ENCODE measurements at regions not wholly inside any gene's neighbourhood (a gene's known extent, or its start where the extent isn't known, plus 50 kb on each side); places are given as distances from the start of the nearest gene placed in this dataset.

DNA sequence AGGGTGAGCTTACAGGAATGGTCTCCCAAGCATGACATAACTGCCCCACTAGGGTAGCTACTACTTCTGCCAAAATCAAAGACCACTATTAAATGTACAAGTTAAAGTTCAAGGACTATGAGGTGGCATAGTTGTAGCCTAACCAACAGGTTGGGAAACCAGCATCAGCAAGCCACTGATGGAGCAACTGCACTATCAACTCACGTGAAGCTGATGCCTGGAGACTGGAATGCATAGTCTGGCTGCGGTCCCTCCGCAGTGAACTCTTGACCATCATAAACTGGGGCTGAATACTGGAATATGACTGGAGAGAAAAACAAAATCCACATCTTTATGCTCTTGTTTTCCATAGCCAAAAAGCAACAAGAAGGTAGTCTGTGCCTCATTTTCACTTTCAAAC is 541.4 kb downstream of the DNAJB9 start:
- Histone ChIP-seq H3K4me3 (ENCODE audit: low read length) (no peak overlapping the region), H3K27me3 (ENCODE audit: control insufficient read depth, insufficient read depth, low read length) (no peaks in the 10 kb centered on the region), H3K4me1 (ENCODE audit: control insufficient read depth, insufficient read depth, low read length) (no peaks in the 10 kb centered on the region), H3K9me3 (ENCODE audit: control insufficient read depth, low read depth, low read length) (no peaks in the 10 kb centered on the region), H3K27ac (ENCODE audit: low read length) (no peak overlapping the region), H3K36me3 (ENCODE audit: control insufficient read depth, insufficient read depth, low read length) (no peaks in the 10 kb centered on the region)
- no CpG with 5 or more reads among the region's 3 CpGs for WGBS (ENCODE audit: insufficient coverage, low lambda C conversion rate)
- no peak for DNase-seq

GRCh38 chr7:109121599-109122300 is 552.1 kb downstream of the DNAJB9 start:
- Histone ChIP-seq H3K4me3 (ENCODE audit: low read length) (no peak overlapping the region), H3K36me3 (ENCODE audit: control insufficient read depth, insufficient read depth, low read length) (no peaks in the 10 kb centered on the region), H3K27me3 (ENCODE audit: control insufficient read depth, insufficient read depth, low read length) (no peaks in the 10 kb centered on the region), H3K4me1 (ENCODE audit: control insufficient read depth, insufficient read depth, low read length) (no peaks in the 10 kb centered on the region), H3K27ac (ENCODE audit: low read length) (no peak overlapping the region), H3K9me3 (ENCODE audit: control insufficient read depth, low read depth, low read length) (no peaks in the 10 kb centered on the region)
- no CpG with 5 or more reads among the region's 4 CpGs for WGBS (ENCODE audit: insufficient coverage, low lambda C conversion rate)
- DNase-seq, result no peak

- DNase-seq, result no peak
- 50% methylated on average over 1 of the region's 3 CpGs for WGBS (ENCODE audit: insufficient coverage, low lambda C conversion rate)
- H3K4me1 ChIP-seq (ENCODE audit: control insufficient read depth, insufficient read depth, low read length), result no peaks in the 10 kb centered on the region
Measured at GRCh38 chr7:109125001-109125400, 555.3 kb downstream of the DNAJB9 start.

GRCh38 chr7:109126404-109127050 is 556.9 kb downstream of the DNAJB9 start:
- Histone ChIP-seq H3K27ac (ENCODE audit: low read length) (no peak overlapping the region), H3K36me3 (ENCODE audit: control insufficient read depth, insufficient read depth, low read length) (no peaks in the 10 kb centered on the region), H3K4me3 (ENCODE audit: low read length) (no peak overlapping the region), H3K27me3 (ENCODE audit: control insufficient read depth, insufficient read depth, low read length) (no peaks in the 10 kb centered on the region), H3K9me3 (ENCODE audit: control insufficient read depth, low read depth, low read length) (no peaks in the 10 kb centered on the region), H3K4me1 (ENCODE audit: control insufficient read depth, insufficient read depth, low read length) (no peaks in the 10 kb centered on the region)
- no peak for DNase-seq
- no CpG with 5 or more reads among the region's 2 CpGs for WGBS (ENCODE audit: insufficient coverage, low lambda C conversion rate)

More at GRCh38 chr7:109125001-109125400, 555.3 kb downstream of the DNAJB9 start:
- Histone ChIP-seq H3K36me3 (ENCODE audit: control insufficient read depth, insufficient read depth, low read length) (no peaks in the 10 kb centered on the region), H3K27ac (ENCODE audit: low read length) (no peak overlapping the region), H3K27me3 (ENCODE audit: control insufficient read depth, insufficient read depth, low read length) (no peaks in the 10 kb centered on the region), H3K9me3 (ENCODE audit: control insufficient read depth, low read depth, low read length) (no peaks in the 10 kb centered on the region), H3K4me3 (ENCODE audit: low read length) (no peak overlapping the region)

DNA sequence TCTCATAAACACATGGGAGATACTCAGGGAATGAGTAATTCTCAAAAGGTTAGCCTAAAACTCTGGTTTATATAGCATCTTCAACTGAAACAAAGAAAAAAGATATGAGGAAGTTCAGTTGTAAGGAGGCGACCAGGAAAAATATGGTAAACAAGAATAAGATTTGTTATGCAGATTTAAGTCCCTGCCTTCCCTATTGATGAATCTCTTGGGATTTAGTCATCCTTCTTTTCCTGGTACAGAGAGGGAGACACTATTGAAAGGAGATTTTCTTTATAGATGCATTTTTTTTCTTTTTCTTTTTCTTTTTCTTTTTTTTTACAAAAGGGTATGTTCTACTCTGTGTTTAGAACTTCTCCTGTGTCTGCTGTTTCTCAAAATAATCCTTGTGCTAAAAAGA is 557.5 kb downstream of the DNAJB9 start:
- Histone ChIP-seq H3K27me3 (ENCODE audit: control insufficient read depth, insufficient read depth, low read length) (no peaks in the 10 kb centered on the region), H3K36me3 (ENCODE audit: control insufficient read depth, insufficient read depth, low read length) (no peaks in the 10 kb centered on the region)

GRCh38 chr7:109131141-109131540 is 561.5 kb downstream of the DNAJB9 start:
- WGBS (ENCODE audit: insufficient coverage, low lambda C conversion rate), result 86% methylated on average over 1 of the region's 1 CpG
- no peak for DNase-seq
- Histone ChIP-seq H3K27ac (ENCODE audit: low read length) (no peak overlapping the region), H3K4me3 (ENCODE audit: low read length) (no peak overlapping the region), H3K36me3 (ENCODE audit: control insufficient read depth, insufficient read depth, low read length) (no peaks in the 10 kb centered on the region), H3K9me3 (ENCODE audit: control insufficient read depth, low read depth, low read length) (no peaks in the 10 kb centered on the region), H3K27me3 (ENCODE audit: control insufficient read depth, insufficient read depth, low read length) (no peaks in the 10 kb centered on the region), H3K4me1 (ENCODE audit: control insufficient read depth, insufficient read depth, low read length) (no peaks in the 10 kb centered on the region)

More for the DNA sequence above, 557.5 kb downstream of the DNAJB9 start:
- no peak overlapping the region for H3K4me3 ChIP-seq (ENCODE audit: low read length)
- H3K27ac ChIP-seq (ENCODE audit: low read length), result no peak overlapping the region
- 100% methylated on average over 1 of the region's 1 CpG for WGBS (ENCODE audit: insufficient coverage, low lambda C conversion rate)
- H3K4me1 ChIP-seq (ENCODE audit: control insufficient read depth, insufficient read depth, low read length), result no peaks in the 10 kb centered on the region
- H3K9me3 ChIP-seq (ENCODE audit: control insufficient read depth, low read depth, low read length), result no peaks in the 10 kb centered on the region
- DNase-seq, result no peak

DNA sequence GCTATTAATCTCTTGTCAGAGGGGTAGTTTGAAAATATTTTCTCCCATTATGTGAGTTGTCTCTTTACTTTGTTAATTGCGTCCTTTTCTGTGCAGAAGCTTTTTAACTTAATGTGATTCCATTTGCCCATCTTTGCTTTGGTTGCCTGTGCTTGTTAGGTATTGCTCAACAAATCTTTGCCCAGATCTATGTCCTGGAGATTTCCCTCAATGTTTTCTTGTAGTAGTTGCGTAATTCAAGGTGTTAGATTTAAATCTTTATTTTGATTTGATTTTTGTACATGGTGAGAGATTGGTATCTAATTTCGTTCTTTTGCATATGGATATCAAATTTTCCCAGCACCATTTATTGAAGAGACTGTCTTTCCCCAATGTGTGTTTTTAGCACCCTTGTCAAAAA is 567.2 kb downstream of the DNAJB9 start:
- Histone ChIP-seq H3K9me3 (ENCODE audit: control insufficient read depth, low read depth, low read length) (no peaks in the 10 kb centered on the region), H3K36me3 (ENCODE audit: control insufficient read depth, insufficient read depth, low read length) (no peaks in the 10 kb centered on the region), H3K4me3 (ENCODE audit: low read length) (no peak overlapping the region), H3K4me1 (ENCODE audit: control insufficient read depth, insufficient read depth, low read length) (no peaks in the 10 kb centered on the region), H3K27ac (ENCODE audit: low read length) (no peak overlapping the region), H3K27me3 (ENCODE audit: control insufficient read depth, insufficient read depth, low read length) (no peaks in the 10 kb centered on the region)
- WGBS (ENCODE audit: insufficient coverage, low lambda C conversion rate), result 96% methylated on average over 3 of the region's 3 CpGs
- DNase-seq, result no peak

GRCh38 chr7:109154748-109155147 is 585.1 kb downstream of the DNAJB9 start:
- H3K9me3 ChIP-seq (ENCODE audit: control insufficient read depth, low read depth, low read length), result no peaks in the 10 kb centered on the region
- DNase-seq, result no peak
- no peak overlapping the region for H3K4me3 ChIP-seq (ENCODE audit: low read length)
- no peak overlapping the region for H3K27ac ChIP-seq (ENCODE audit: low read length)
- H3K4me1 ChIP-seq (ENCODE audit: control insufficient read depth, insufficient read depth, low read length), result no peaks in the 10 kb centered on the region
- no CpG with 5 or more reads among the region's 2 CpGs for WGBS (ENCODE audit: insufficient coverage, low lambda C conversion rate)
- no peaks in the 10 kb centered on the region for H3K36me3 ChIP-seq (ENCODE audit: control insufficient read depth, insufficient read depth, low read length)
- no peaks in the 10 kb centered on the region for H3K27me3 ChIP-seq (ENCODE audit: control insufficient read depth, insufficient read depth, low read length)

DNA sequence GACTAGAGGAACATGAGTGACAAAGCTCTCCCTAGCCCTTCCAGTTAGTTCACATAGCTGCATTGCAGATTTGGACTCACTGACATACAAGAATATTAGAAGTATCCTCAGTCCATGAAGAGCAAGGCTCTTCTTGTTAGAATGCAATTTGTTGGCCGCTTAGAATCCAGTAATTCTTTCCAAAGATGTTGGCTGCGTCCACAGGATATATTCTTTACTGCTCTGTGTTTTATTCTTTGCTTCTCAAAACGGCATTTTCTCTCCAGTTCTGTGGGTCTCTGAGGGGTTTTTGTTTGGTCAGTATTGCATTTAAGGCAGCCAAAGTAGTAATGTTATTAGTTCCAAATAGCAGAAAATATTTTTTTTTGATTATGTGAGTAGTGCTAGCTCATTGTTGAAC is 588.6 kb downstream of the DNAJB9 start:
- peak in 1 of 2 donors; percentile 5 for DNase-seq
- no peaks in the 10 kb centered on the region for H3K4me1 ChIP-seq (ENCODE audit: control insufficient read depth, insufficient read depth, low read length)
- no peaks in the 10 kb centered on the region for H3K9me3 ChIP-seq (ENCODE audit: control insufficient read depth, low read depth, low read length)
- H3K36me3 ChIP-seq (ENCODE audit: control insufficient read depth, insufficient read depth, low read length), result no peaks in the 10 kb centered on the region
- no peak overlapping the region for H3K27ac ChIP-seq (ENCODE audit: low read length)
- WGBS (ENCODE audit: insufficient coverage, low lambda C conversion rate), result 86% methylated on average over 2 of the region's 3 CpGs
- H3K27me3 ChIP-seq (ENCODE audit: control insufficient read depth, insufficient read depth, low read length), result no peaks in the 10 kb centered on the region
- H3K4me3 ChIP-seq (ENCODE audit: low read length), result no peak overlapping the region

DNA sequence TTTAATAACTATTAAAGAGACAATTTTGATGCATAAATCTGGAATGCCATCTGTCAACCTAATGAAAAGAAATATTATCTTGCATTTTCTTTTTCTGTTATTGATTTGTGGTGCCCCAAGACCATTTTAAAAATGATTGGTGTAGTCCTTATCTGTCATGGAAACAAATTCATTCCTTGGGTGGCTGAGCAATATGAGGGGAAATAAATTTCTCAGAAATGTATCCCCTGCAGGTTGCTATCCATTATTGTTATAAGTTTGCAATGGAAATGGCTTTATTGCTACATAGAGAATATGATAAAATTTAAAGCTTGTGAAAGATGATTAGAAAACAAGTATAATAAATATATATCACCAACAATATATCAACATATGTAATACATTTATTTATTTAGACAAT is 607.0 kb downstream of the DNAJB9 start:
- H3K36me3 ChIP-seq (ENCODE audit: control insufficient read depth, insufficient read depth, low read length), result no peaks in the 10 kb centered on the region
- H3K27me3 ChIP-seq (ENCODE audit: control insufficient read depth, insufficient read depth, low read length), result no peaks in the 10 kb centered on the region
- no peak for DNase-seq
- H3K9me3 ChIP-seq (ENCODE audit: control insufficient read depth, low read depth, low read length), result no peaks in the 10 kb centered on the region
- H3K4me1 ChIP-seq (ENCODE audit: control insufficient read depth, insufficient read depth, low read length), result no peaks in the 10 kb centered on the region
- H3K27ac ChIP-seq (ENCODE audit: low read length), result no peak overlapping the region
- no peak overlapping the region for H3K4me3 ChIP-seq (ENCODE audit: low read length)

DNA sequence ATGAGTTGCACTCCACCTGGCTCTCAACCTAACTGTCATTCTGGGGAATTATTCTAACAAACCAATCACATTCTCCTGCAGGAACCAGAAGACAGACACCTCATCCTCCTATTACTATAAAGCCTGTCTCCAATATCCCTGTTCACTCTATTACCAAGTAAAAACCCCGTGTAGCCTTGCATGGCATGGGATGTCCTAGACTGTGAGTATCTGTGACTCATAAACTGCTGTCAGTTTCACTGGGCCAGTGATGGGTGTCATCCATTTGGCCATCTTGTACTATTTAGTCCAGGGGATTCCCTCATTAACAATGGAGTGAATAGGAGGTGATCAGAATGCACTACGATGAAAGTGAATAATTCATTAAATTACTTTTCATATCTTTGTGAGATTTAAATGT is 608.7 kb downstream of the DNAJB9 start:
- no CpG with 5 or more reads among the region's 2 CpGs for WGBS (ENCODE audit: insufficient coverage, low lambda C conversion rate)
- Histone ChIP-seq H3K4me3 (ENCODE audit: low read length) (no peak overlapping the region), H3K27me3 (ENCODE audit: control insufficient read depth, insufficient read depth, low read length) (no peaks in the 10 kb centered on the region), H3K4me1 (ENCODE audit: control insufficient read depth, insufficient read depth, low read length) (no peaks in the 10 kb centered on the region), H3K27ac (ENCODE audit: low read length) (no peak overlapping the region), H3K9me3 (ENCODE audit: control insufficient read depth, low read depth, low read length) (no peaks in the 10 kb centered on the region), H3K36me3 (ENCODE audit: control insufficient read depth, insufficient read depth, low read length) (no peaks in the 10 kb centered on the region)
- no peak for DNase-seq
